ENCODE measurements at regions not wholly inside any gene's neighbourhood (a gene's known extent, or its start where the extent isn't known, plus 50 kb on each side); places are given as distances from the start of the nearest gene placed in this dataset.
"Not testable (repeated sequence)": the region's sequence is repeated elsewhere in the genome, so short reads cannot be mapped to it uniquely, and the experiment has no call there.

- TF ChIP-seq EP300 (IDR thresholded peaks at IDR 0.05) (no peak), CTCF (IDR thresholded peaks at IDR 0.05) (no peak), POLR2AphosphoS5 (IDR thresholded peaks at IDR 0.05) (no peak), POLR2A (IDR thresholded peaks at IDR 0.05) (no peak)
- 79 to 88% methylated on average over 2 of the region's 2 CpGs for WGBS, 2 donors (ENCODE audit: low coverage in 1 of 2)
- no peaks in the 10 kb centered on the region for H3K36me3 ChIP-seq
Measured at GRCh38 chr4:18171896-18172295, 150.3 kb upstream of the LCORL start.

GRCh38 chr4:18167831-18168230 is 146.3 kb upstream of the LCORL start:
- no peak for TF ChIP-seq EP300 (IDR thresholded peaks at IDR 0.05)
- TF ChIP-seq POLR2AphosphoS5 (IDR thresholded peaks at IDR 0.05) = no peak
- no peak for TF ChIP-seq POLR2A (IDR thresholded peaks at IDR 0.05)
- TF ChIP-seq CTCF (IDR thresholded peaks at IDR 0.05) = no peak
- WGBS, 2 donors (ENCODE audit: low coverage in 1 of 2) = 87 to 97% methylated on average over 3 of the region's 4 CpGs
- no peaks in the 10 kb centered on the region for H3K9me3 ChIP-seq
- no peaks in the 10 kb centered on the region for H3K4me1 ChIP-seq
- H3K4me3 ChIP-seq = no peak overlapping the region
- H3K27ac ChIP-seq = no peak overlapping the region
- no peaks in the 10 kb centered on the region for H3K27me3 ChIP-seq
- no peaks in the 10 kb centered on the region for H3K36me3 ChIP-seq
- ATAC-seq = no peak

More at GRCh38 chr4:18171896-18172295, 150.3 kb upstream of the LCORL start:
- no peak for ATAC-seq
- Histone ChIP-seq H3K27ac (no peak overlapping the region), H3K27me3 (no peaks in the 10 kb centered on the region), H3K4me3 (no peak overlapping the region), H3K9me3 (no peaks in the 10 kb centered on the region), H3K4me1 (no peaks in the 10 kb centered on the region)

GRCh38 chr4:18166925-18167324 is 145.4 kb upstream of the LCORL start:
- no peak for ATAC-seq
- no peaks in the 10 kb centered on the region for H3K4me1 ChIP-seq
- TF ChIP-seq CTCF (IDR thresholded peaks at IDR 0.05) (no peak), EP300 (IDR thresholded peaks at IDR 0.05) (no peak), POLR2A (IDR thresholded peaks at IDR 0.05) (no peak), POLR2AphosphoS5 (IDR thresholded peaks at IDR 0.05) (no peak)
- 86 to 93% methylated on average over 2 to 3 of the region's 3 CpGs for WGBS, 2 donors (ENCODE audit: low coverage in 1 of 2)
- no peaks in the 10 kb centered on the region for H3K27me3 ChIP-seq
- H3K36me3 ChIP-seq = no peaks in the 10 kb centered on the region
- no peak overlapping the region for H3K27ac ChIP-seq
- no peak overlapping the region for H3K4me3 ChIP-seq
- peaks cover 0 to 4% (median 0%) of the 10 kb centered on the region in 3 donors for H3K9me3 ChIP-seq

- TF ChIP-seq POLR2A (IDR thresholded peaks at IDR 0.05) (no peak), EP300 (IDR thresholded peaks at IDR 0.05) (no peak), CTCF (IDR thresholded peaks at IDR 0.05) (no peak), POLR2AphosphoS5 (IDR thresholded peaks at IDR 0.05) (no peak)
- Histone ChIP-seq H3K9me3 (peaks cover 0 to 4% (median 0%) of the 10 kb centered on the region in 3 donors), H3K36me3 (no peaks in the 10 kb centered on the region), H3K27ac (no peak overlapping the region), H3K4me3 (no peak overlapping the region), H3K27me3 (no peaks in the 10 kb centered on the region), H3K4me1 (no peaks in the 10 kb centered on the region)
- 82 to 100% methylated on average over 1 of the region's 1 CpG for WGBS, 2 donors (ENCODE audit: low coverage in 1 of 2)
- ATAC-seq = no peak
Measured at GRCh38 chr4:18162453-18162852, 140.9 kb upstream of the LCORL start.

- H3K9me3 ChIP-seq, ATAC-seq, H3K27me3 ChIP-seq, H3K4me1 ChIP-seq, H3K36me3 ChIP-seq, H3K27ac ChIP-seq, H3K4me3 ChIP-seq: not testable (repeated sequence)
- 98% methylated on average over 10 of the region's 51 CpGs; no CpG with 5 or more reads in 1 of the 2 donors for WGBS, 2 donors (ENCODE audit: low coverage in 1 of 2)
Measured at GRCh38 chr4:18159117-18159912, 137.8 kb upstream of the LCORL start.
